GM21576 (cell line): ENCODE measurements at regions not wholly inside any gene's neighbourhood (a gene's known extent, or its start where the extent isn't known, plus 50 kb on each side); places are given as distances from the start of the nearest gene placed in this dataset.
"Not testable (repeated sequence)": the region's sequence is repeated elsewhere in the genome, so short reads cannot be mapped to it uniquely, and the experiment has no call there.

Source experiments
- ATAC-seq: cut with Tn5 transposase; IDR thresholded peaks from one replicate; pipeline ENCODE4 v1.9.1; 2021; ENCODE audit warnings: mild to moderate bottlenecking, moderate library complexity; ENCODE audit not compliant: unreplicated experiment

DNA sequence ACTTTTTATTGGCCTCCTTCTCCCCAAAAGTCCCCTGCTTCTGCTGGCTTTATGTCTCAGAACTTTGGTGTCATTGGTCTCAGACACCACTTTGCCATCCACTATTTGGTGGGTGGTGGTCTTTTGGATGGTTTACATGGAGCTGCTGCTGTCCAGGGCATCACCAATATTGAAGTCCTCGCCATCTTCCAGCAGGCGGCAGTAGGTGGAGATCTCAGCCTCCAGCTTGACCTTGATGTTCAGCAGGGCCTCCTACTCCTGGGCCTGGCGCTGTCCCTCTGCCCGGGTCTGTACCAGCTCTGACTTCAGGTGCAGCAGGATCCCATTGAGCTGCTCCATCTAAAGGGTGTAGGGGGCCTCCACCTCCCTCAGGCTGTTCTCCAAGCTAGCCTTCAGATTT, 148.4 kb upstream of the FOXA2 start:
- ATAC-seq = no peak

DNA sequence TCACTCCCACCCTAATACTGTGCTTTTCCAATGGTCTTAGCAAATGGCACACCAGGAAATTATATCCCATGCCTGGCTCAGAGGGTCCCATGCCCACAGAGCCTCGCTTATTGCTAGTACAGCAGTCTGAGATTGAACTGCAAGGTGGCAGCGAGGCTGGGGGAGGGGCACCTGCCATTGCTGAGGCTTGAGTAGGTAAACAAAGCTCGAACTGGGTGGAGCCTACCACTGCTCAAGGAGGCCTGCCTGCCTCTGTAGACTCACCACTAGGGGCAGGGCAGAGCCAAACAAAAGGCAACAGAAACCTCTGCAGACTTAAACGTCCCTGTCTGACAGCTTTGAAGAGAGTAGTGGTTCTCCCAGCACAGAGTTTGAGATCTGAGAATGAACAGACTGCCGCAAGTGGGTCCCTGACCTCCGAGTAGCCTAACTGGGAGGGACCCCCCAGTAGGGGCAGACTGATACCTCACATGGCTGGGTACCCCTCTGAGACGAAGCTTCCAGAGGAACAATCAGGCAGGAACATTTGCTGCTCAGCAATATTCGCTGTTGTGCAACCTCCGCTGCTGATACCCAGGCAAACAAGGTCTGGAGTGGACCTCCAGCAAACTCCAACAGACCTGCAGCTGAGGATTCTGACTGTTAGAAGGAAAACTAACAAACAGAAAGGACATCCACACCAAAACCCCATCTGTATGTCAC, 150.7 kb upstream of the FOXA2 start:
- ATAC-seq = not testable (repeated sequence)

DNA sequence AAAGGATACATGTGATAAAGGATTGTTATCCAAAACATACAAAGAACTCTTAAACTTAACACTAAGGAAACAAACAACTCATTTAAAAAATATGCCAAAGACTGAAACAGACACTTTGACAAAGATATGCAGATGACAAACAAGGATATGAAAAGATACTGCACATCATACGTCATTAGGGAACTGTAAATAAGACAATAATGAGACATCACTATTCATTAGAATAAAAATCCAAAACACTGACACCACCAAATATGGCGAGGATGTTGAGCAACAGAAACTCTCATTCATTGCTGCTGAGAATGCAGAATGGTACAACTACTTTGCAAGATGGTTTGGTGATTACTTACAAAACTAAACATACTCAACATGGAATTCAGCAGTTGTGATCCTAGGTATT, 156.5 kb upstream of the FOXA2 start:
- ATAC-seq = no peak

DNA sequence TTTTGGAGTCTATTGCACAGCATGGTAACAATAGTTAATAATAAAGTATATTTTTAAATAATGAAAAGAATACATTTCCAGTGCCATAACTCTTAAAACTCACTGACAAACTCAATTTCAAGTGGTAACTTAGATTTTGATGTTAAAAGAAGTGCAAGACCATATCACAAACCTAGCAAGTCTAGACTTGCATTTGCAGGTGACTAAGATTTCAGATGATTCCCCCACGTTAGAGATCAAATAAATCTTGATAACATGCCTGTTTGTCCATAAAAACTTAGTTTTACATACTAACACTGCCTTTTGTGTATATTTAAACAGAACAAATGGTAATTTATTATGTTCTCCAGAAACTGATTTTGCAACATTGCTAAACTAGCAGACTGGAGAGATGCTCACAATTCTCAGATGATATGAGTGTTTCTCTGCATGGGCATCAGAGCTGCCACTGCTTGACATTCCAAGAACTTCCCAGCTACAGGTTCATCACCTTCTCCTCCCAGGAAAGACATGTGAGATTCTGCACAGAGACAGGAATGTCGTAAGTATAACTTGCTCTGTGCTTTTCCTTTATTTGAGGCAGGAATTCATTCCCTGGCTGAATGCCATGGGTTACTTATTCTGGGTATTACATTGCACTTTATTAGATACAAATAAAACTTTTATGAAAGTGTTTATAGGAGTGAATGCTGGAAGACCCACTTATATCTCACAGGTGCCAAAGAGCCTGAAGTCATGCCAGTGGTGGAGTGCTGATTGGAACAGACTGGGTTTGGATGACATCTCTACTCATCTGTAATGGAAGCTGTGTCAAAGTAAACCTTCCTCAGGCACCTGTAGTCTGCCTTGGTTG, 160.2 kb upstream of the FOXA2 start:
- ATAC-seq = no peak

DNA sequence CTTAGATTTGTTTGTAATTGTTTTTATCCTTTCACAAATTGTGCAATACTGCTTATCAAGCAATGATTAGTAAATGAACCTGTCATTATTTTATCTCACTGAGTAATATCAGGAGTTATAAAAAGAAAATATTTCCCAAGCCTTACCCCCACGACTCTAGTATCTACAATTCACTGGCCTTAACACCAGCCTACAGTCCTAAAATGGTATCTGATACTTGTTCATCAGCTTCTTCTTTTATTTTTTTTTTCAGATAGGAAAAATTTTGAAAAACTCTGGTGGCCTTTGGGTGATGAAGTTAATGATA, 160.8 kb upstream of the FOXA2 start:
- no peak for ATAC-seq

DNA sequence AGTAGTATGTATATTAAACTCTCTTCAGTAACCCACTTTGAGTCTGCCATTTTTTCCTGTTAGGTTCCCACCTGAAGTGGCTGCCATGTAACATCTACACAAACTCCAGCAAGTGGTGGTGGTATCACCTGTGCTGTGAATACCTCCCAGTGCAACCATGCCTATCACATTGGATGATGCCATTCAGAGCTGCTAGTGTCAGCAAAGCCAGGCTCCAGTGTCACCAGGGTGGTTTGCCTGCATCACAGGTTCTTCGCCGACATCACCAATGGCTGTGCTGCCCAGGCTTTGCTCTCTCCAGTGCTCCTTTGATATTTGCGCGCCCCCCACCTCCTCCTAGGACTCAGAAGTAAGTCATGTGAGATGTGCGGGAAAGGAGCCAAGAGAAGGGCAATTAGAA, 162.6 kb upstream of the FOXA2 start:
- ATAC-seq = no peak

DNA sequence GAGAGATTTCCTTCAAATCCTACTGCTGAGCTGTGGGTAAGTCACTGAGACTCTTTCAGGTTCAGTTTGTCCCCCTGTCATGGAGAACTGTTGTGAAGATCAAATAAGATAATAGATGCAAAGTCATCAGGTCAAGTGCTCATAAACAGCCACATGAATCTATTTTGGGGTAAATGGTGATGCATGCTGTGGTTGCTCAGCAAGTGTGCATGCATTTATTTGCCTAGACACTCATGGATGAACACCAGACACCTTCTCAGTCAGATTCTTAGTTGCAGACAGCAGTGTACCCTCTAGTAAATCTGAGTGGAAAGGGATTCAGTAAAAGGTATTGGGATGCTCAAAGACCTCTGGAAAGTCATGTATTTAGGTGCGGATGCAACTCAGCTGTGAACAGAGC, 168.0 kb upstream of the FOXA2 start:
- ATAC-seq = no peak

DNA sequence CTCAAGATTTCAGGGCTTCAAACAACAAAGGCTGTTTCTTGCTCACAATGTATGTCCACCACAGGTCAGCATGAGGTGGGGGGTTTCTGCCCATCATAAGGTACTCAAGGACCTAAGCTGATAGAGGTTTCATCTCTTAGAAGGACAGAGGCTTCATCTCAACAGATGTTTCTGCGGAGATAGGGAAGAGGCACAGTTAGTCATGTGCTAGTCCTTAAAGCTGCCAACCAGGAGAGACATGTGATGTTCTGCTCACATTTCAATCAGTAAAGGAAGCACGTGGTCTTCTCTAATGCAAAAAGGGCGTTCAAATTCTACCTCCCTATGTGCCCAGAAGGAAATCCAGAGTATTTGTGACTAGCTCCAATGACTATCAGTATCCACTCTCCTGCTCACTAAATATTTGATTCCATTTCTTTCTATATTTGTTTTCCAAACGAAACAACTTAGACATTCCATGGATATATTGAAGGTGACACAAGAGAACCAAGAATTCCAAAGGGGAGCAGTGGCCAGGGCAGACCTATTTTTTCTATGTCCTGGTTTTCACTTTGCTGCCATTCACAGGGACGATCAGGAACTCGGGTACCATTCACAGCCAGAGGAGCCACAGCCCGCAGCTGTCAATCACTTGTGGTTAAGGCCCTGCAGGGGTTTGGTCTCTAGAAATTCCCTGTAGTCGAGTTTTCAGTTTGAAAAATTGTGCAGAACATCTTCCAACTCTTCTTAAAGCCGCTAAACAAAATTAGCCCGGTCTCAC, 173.2 kb upstream of the FOXA2 start:
- no peak for ATAC-seq

DNA sequence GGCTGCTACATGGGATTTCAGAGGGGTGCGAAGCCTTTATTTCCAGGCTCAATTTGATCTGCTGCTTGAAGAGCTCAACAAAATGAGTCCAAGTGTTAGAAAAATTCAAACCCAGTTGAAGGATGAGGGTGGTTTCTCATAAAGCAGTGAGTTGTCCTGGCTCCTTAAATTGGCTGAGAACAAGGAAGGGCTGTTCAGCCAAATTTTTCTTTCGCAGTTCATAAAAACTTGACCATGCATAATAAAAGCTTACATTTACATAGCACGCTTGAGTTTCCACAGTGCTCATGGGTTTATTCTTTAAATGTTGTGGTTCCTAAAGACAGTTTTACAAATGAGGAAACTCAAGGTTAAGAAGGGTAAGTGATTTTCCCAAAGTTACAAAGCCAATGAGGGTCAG, 174.4 kb upstream of the FOXA2 start:
- ATAC-seq = no peak

DNA sequence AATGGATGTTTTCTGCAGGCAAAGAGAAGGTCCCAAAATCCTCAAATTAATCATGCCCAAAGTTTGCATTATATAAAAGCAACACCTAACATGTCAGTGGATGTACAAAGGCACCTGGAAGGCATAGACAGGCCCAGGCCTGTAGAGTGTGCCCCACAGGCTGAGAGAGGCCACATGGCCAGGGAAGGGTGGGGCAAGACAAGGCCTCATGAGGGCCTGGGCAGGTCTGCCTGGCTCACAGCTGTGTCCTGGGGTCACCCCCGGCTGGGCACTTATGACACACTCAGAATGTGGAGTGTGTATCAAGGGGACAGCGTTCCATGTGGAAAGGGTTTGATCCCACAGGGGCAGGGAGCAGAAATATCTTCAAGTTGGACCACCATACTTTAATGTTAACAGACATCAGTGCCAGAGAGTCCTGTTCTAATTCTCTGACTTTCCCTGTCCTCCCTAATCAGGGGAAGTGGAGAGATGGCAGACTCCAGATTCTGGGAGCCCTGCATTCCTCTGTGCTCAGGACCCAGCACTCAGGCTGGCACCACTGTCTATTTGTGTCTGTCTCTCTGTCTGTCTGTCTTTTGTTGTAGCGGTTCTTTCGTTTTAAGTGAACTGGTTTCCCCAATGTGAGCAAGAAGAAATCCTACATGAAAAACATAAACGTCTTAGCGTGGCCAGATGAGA, 178.3 kb upstream of the FOXA2 start:
- no peak for ATAC-seq

DNA sequence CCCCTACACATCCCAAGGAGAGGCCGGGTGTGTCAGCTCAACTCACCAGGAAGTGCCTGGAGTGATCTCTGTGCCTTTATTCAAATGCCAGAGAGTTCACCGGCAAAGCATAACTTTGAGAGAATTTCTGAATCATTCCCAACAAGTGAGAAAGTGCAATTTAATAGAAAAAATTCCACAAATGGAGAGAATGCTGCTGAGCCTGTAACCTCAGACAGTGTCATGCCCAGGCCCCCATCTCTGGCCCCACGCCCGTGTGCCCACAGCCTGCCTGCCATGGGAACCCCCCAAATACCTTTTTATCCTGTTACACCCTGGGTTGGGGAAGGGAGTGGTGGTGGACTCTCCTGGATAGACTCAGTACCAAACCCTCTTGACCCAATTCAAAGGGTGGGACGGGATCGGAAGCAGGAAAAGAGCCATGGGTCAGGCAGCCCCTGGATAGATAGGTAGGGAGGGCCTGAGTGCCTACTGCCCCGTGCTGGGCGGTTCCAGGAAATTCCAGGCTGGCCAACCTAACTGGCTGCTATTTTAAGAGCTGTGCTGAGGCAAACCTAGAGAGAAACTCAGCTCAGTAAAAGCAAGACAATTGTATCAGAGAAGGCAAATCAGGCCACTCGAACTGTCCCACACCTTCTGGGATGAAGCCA, 179.0 kb upstream of the FOXA2 start:
- no peak for ATAC-seq

DNA sequence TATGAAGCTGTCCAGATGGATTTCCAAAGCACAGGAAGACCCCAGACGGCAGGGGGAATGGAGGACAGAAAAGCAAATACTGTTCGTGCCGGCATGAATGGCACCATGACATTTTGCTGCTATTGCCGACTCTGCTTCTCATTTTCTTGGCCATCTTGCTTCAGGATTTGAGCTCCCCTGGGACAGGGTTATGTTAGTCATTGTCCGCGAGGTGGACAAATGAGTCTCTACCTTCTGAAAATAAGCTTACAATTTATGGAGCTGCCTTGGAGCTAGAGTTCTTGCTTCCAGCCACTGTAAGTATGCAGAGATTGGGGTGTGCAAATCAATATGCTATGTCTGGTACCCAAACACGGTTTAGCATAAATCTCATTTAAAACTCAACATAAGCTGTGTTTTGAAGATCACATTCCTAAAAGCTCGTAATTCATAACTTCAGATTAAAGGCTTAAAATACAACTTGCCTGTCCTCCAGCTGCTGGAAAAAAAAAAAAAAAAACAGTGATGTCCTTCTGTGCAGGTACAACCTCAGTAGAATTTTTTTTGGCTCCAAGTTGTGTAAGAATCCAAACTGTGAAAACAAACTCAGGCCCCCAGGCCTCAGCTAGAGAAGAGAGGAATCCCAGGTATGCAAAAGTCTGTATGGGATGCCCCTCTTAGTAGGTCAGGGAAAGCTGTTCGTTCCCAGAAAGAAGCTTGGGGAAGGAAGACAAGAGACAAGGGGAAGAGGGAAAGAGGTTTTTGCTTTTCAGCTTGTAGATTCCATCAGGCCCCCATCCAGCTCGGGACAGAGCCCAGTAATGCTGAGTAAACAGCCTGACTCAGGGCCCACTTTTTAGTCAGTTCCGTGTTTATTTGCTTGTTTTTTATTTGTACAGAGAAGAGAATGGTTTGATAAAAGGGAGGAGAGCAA, 184.2 kb upstream of the FOXA2 start:
- no peak for ATAC-seq

DNA sequence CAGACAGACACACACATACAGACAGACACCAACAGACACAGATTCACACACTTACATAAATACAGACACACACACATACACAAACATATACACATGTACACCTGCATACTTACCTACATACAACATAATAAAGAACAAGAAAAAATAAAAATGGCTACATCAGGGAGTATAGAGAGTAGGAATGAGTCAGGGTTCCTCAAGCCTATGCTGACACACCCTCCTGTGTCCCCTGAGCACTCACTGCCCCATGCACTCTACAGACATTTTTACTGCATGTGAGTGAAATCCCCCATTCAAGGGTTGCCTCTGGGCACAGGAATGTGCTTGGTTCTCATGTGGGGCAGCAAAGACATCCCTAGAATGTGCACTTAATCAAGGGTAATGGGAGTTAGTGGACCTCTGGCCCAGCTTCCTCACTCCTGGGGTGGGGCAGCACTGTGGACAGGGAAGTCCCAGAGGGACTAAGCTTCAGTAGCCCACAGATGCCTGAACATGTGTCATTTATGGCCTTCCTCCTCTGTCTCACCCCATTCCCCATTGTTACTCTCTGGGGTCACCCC, 185.9 kb upstream of the FOXA2 start:
- ATAC-seq = no peak

DNA sequence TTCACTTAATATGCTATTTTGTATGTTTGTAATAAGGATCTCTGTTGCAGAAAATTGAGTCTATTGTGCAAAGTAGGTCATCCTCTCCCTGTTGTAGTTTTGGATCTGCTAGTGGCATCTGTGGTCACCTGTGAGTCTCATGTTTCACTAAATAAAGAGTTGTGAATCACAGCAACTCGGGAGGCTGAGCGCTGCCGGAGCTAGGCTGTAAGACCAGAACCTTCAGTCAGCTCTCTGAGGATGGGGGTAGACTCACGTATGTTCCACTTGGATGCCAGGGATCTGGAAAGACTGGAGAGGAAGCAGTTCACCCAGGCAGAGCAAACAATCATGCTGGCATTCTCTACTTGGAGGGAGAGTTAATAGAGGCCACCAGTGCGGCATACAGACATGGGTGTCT, 187.3 kb upstream of the FOXA2 start:
- no peak for ATAC-seq

DNA sequence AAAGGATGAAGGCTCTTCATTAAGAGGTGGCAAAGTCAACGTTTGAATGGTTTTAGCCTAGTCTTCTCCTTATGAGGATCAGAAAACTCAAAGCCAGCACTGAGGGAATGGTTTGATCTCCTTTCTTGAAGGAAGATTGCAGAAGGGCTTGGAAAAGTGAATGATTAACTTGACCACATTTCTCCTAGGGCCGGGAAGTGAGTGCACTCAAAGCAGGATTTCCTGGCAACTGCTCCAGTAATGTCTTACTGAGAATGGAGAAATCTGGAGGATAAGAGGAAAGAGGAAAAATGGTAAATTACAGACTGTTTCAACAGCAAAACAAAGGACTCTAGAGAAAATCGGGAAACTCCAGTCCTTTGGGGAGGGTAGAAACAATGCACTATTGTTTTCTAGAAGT, 189.0 kb upstream of the FOXA2 start:
- no peak for ATAC-seq

DNA sequence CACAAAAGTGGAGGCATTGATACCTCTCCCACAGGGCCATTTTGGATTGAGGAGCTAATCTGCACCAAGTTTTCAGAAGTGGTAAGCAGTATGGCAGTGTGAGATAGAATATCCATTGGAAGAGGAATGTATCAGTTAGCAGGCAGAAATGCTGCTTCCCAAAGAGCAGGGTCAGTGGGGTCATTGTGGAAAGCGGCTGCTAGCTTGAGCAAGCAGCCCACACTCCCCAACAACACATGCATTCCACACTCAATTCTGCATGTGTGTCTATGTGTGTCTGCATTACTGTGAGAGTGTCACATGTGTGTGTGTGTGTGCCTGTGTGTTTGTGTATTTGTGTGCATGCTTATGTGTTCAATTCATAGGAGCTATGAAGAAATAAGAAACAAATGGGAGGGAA, 190.9 kb upstream of the FOXA2 start:
- ATAC-seq = no peak

DNA sequence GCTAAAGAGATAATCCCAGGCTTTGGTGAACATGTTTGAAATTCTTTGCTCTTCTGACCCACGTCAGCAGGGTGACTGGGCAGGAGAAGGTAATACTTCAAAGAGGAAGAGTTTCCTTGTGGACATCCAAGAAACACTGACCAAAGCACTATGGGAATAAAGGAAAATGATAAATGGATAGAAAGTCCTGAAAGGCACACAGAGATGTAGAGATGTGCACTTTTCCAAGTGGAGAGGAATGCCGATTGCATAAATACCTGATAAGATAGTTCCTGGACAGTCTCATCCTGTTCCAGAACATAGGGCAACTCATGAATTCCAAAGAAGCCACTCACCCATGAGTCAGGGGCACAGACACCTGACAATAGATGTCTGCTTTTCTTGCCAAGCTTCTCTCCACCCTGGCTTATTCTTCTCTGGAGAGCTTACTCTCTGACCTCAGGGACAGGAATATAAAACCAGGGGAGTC, 191.3 kb upstream of the FOXA2 start:
- ATAC-seq = no peak

DNA sequence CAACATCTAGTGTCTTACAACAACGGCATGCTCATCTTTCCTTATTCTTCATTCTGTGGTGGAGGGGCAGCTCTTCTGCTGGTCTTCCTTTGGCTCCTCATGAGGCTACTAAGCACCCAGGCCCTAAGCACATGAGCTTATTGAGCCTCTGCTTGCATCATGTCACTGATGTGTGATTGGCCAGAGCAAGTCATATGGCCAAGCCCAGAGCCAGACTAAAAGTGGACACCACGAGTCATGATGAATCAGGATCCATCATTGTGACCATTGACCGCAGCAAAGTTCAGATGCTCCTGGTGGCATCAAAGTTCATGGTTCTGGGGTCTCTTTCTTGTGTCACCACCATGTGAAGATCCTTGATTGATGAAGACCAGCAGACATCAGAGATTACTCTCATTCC, 192.0 kb upstream of the FOXA2 start:
- ATAC-seq = no peak

DNA sequence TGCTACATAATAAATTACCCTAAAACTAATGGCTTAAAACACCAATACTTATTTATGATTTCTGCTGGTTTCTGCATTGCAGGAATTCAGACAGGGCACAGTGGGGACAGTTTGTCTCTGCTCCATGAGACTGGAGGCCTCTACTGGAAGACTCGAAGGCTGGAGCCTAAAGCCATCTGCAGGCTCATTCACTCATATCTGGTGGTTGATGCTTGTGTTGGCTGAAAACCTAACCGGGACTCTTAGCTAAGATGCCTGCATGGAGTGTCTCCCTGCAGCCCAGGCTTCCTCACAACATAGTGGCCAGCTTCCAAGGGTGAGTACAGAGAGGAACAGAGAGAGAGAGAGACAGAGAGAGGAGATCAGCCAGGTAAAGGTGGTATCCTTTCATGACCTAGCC, 195.5 kb upstream of the FOXA2 start:
- ATAC-seq = no peak
